IMR-90 (cell line): ENCODE measurements at regions not wholly inside any gene's neighbourhood (a gene's known extent, or its start where the extent isn't known, plus 50 kb on each side); places are given as distances from the start of the nearest gene placed in this dataset.

Source experiments
- ATAC-seq: fragments of 200-7000 bp; cut with Tn5 transposase; 2 replicates; pipeline ENCODE4 v1.9.1; 2020; ENCODE audit warnings: low read depth, mild to moderate bottlenecking, moderate library complexity
- BruUV-seq: library from RNA; stranded (reverse); fragments of 400-500 nt; replicated peaks from 2 replicates; lab custom pipeline; 2021; lab: Mats Ljungman, UMichigan
- CTCF ChIA-PET: fragments of 300-600 bp; formaldehyde crosslinking; extraction: SDS; loops from one replicate; lab custom pipeline; 2021; ENCODE audit warnings: antibody characterized with exemption; lab: Yijun Ruan, JAX
- POLR2A ChIA-PET: fragments of 300-600 bp; sonication (Branson Sonifier 250); formaldehyde crosslinking; loops from one replicate; lab custom pipeline; 2022; ENCODE audit warnings: antibody characterized with exemption; ENCODE audit not compliant: unreplicated experiment; lab: Charles Lee
- DNase-seq: peaks from one replicate; pipeline ENCODE4 v3.0.0; 2013
- H2AFZ ChIP-seq: replicated peaks from 2 replicates; pipeline ENCODE3; 2013; ENCODE audit warnings: low read length, mild to moderate bottlenecking; ENCODE audit not compliant: poor library complexity
- H2AK5ac ChIP-seq: 2 replicates; pipeline ENCODE4 v1.6.1; 2013; ENCODE audit warnings: low read depth, low read length, inconsistent platforms
- H2AK9ac ChIP-seq: replicated peaks from 2 replicates; pipeline ENCODE3; 2013; ENCODE audit warnings: mild to moderate bottlenecking, low read depth, low read length, moderate library complexity; ENCODE audit not compliant: poor library complexity
- H2BK120ac ChIP-seq: 2 replicates; pipeline ENCODE4 v1.6.1; 2013; ENCODE audit warnings: low read depth, low read length, inconsistent platforms
- H2BK15ac ChIP-seq: 3 replicates; pipeline ENCODE4 v1.6.1; 2013; ENCODE audit warnings: low read depth, low read length, inconsistent platforms
- H2BK20ac ChIP-seq: 2 replicates; pipeline ENCODE4 v1.6.1; 2013; ENCODE audit warnings: low read depth, mild to moderate bottlenecking, inconsistent platforms, low read length, moderate library complexity
- H2BK5ac ChIP-seq: 2 replicates; pipeline ENCODE4 v1.6.1; 2013; ENCODE audit warnings: mild to moderate bottlenecking, low read depth, low read length, inconsistent platforms; ENCODE audit not compliant: poor library complexity, severe bottlenecking
- H3K14ac ChIP-seq: replicated peaks from 2 replicates; pipeline ENCODE4 v1.6.1; 2013; ENCODE audit warnings: low read depth, low read length, inconsistent platforms
- H3K18ac ChIP-seq: 2 replicates; pipeline ENCODE4 v1.6.1; 2013; ENCODE audit warnings: low read depth, low read length, control low read depth
- H3K23ac ChIP-seq: 2 replicates; pipeline ENCODE4 v1.6.1; 2013; ENCODE audit warnings: low read depth, low read length, inconsistent platforms
- H3K27ac ChIP-seq: 2 replicates; pipeline ENCODE4 v1.5.1; 2013; ENCODE audit warnings: mild to moderate bottlenecking, control low read depth, low read length; ENCODE audit not compliant: insufficient read depth
- H3K27me3 ChIP-seq: 2 replicates; pipeline ENCODE4 v1.6.1; 2013; ENCODE audit warnings: low read length; ENCODE audit not compliant: control insufficient read depth, insufficient read depth
- H3K36me3 ChIP-seq: 2 replicates; pipeline ENCODE4 v1.6.1; 2013; ENCODE audit warnings: low read length, mixed read lengths; ENCODE audit not compliant: control insufficient read depth, insufficient read depth
- H3K4ac ChIP-seq: 2 replicates; pipeline ENCODE4 v1.6.1; 2013; ENCODE audit warnings: low read depth, low read length, inconsistent platforms
- H3K4me1 ChIP-seq: 2 replicates; pipeline ENCODE4 v1.6.1; 2013; ENCODE audit warnings: low read length, mixed read lengths; ENCODE audit not compliant: control insufficient read depth, insufficient read depth
- H3K4me2 ChIP-seq: 2 replicates; pipeline ENCODE4 v1.6.1; 2013; ENCODE audit warnings: low read depth, mild to moderate bottlenecking, control low read depth, low read length, moderate library complexity
- H3K4me3 ChIP-seq: 2 replicates; pipeline ENCODE4 v1.5.1; 2013; ENCODE audit warnings: low read depth, mild to moderate bottlenecking, control low read depth, low read length, moderate library complexity; ENCODE audit not compliant: insufficient read depth
- H3K56ac ChIP-seq: 2 replicates; pipeline ENCODE4 v1.6.1; 2013; ENCODE audit warnings: low read length, inconsistent platforms; ENCODE audit not compliant: insufficient read depth; ENCODE audit errors: extremely low read depth
- H3K79me1 ChIP-seq, 2 experiments: 2 replicates each; pipeline ENCODE4 v1.6.1; 2013; ENCODE audit warnings: low read length in 2 of 2, inconsistent platforms in 1 of 2, low read depth in 1 of 2
- H3K9ac ChIP-seq: 2 replicates; pipeline ENCODE4 v1.6.1; 2013; ENCODE audit warnings: low read depth, low read length, control low read depth
- H3K9me1 ChIP-seq: 2 replicates; pipeline ENCODE4 v1.6.1; 2013; ENCODE audit warnings: low read length, inconsistent platforms; ENCODE audit not compliant: insufficient read depth
- H3K9me3 ChIP-seq: 2 replicates; pipeline ENCODE4 v1.6.1; 2013; ENCODE audit warnings: low read length; ENCODE audit not compliant: control insufficient read depth, insufficient read depth
- H4K20me1 ChIP-seq: 2 replicates; pipeline ENCODE4 v1.6.1; 2013; ENCODE audit warnings: low read length, inconsistent platforms; ENCODE audit not compliant: insufficient read depth
- H4K5ac ChIP-seq: 2 replicates; pipeline ENCODE4 v1.6.1; 2013; ENCODE audit warnings: mild to moderate bottlenecking, low read depth, low read length, control low read depth
- H4K8ac ChIP-seq, 2 experiments: 2 replicates each; pipeline ENCODE4 v1.6.1; 2013; ENCODE audit warnings: low read depth in 2 of 2, low read length in 2 of 2, control low read depth in 1 of 2, inconsistent platforms in 1 of 2
- H4K91ac ChIP-seq: 2 replicates; pipeline ENCODE4 v1.6.1; 2013; ENCODE audit warnings: low read depth, low read length, inconsistent platforms; ENCODE audit not compliant: insufficient read depth
- BHLHE40 ChIP-seq: fragments of 150-350 bp; IDR thresholded peaks from 2 replicates; pipeline ENCODE4 v1.6.1; 2016; ENCODE audit warnings: mild to moderate bottlenecking, low read depth, low read length
- CTCF ChIP-seq: conservative IDR thresholded peaks from 2 replicates; pipeline ENCODE4 v1.5.1; 2012; ENCODE audit warnings: mild to moderate bottlenecking, low read depth, low read length, improper control_type of control experiment
- WGBS, 2 experiments: methylation state at CpG; one replicate each; pipeline versions ENCODE4 v1.1.5 to v1.1.7; 2013; ENCODE audit warnings: missing lambda C conversion rate in 2 of 2; ENCODE audit not compliant: insufficient read length in 1 of 2; ENCODE audit errors: extremely low coverage in 2 of 2; 5-methylcytosine and 5-hydroxymethylcytosine counted together
- dilution Hi-C: fragments of 300-500 bp; cut with HindIII; formaldehyde crosslinking; loops from one replicate; pipeline ENCODE4 v1.14.3; 2018; ENCODE audit warnings: low sequenced_read_pairs; ENCODE audit not compliant: unreplicated experiment
- in situ Hi-C: fragments of 300-500 bp; cut with MboI; formaldehyde crosslinking; loops from 3 replicates; pipeline ENCODE4 v1.14.3; 2019; ENCODE audit warnings: low sequenced_read_pairs, inconsistent platforms, mixed read lengths
- intact Hi-C: fragments of 100-400 bp; cut with micrococcal nuclease; formaldehyde crosslinking; loops from 2 replicates; pipeline ENCODE4 v1.10.0; 2022

GRCh38 chr5:125186911-125187375 lies 440.5 kb upstream of the ZNF608 start:
- H2BK120ac ChIP-seq = no peak overlapping the region
- no peaks in the 10 kb centered on the region for H4K20me1 ChIP-seq
- no peak overlapping the region for H3K23ac ChIP-seq
- intact Hi-C loops (no loop called here), in situ Hi-C loops (no loop called here), dilution Hi-C loops (no loop called here)
- H2BK5ac ChIP-seq = no peak overlapping the region
- H3K4me1 ChIP-seq = no peaks in the 10 kb centered on the region
- TF ChIP-seq CTCF (no peak), BHLHE40 (no peak)
- no peak overlapping the region for H3K4ac ChIP-seq
- no peak overlapping the region for H3K4me2 ChIP-seq
- CTCF ChIA-PET = interaction anchor here (1.2 kb wide), 1 partner anchor 14 kb away, joined by 3 read pairs; no protein-coding TSS in a partner anchor
- no peaks in the 10 kb centered on the region for H3K36me3 ChIP-seq
- H2BK20ac ChIP-seq = no peak overlapping the region
- no peak overlapping the region for H3K27ac ChIP-seq
- H3K4me3 ChIP-seq = no peak overlapping the region
- no peaks in the 10 kb centered on the region for H3K27me3 ChIP-seq
- H3K14ac ChIP-seq = no peak overlapping the region
- no peak overlapping the region for H3K56ac ChIP-seq
- no peak overlapping the region for H2AK5ac ChIP-seq
- ATAC-seq = no peak
- H3K9ac ChIP-seq = no peak overlapping the region
- no CpG with 5 or more reads among the region's 4 CpGs for WGBS, 2 experiments
- H2AK9ac ChIP-seq = no peak overlapping the region
- DNase-seq = no peak
- H3K79me1 ChIP-seq = no peaks in the 10 kb centered on the region
- H4K91ac ChIP-seq = no peak overlapping the region
- no peak overlapping the region for H4K5ac ChIP-seq
- no peaks in the 10 kb centered on the region for H3K9me3 ChIP-seq
- no peak overlapping the region for H4K8ac ChIP-seq
- POLR2A ChIA-PET = no interaction called here
- H2AFZ ChIP-seq = no peak overlapping the region
- no TSS peak for BruUV-seq
- no peak overlapping the region for H2BK15ac ChIP-seq
- H3K18ac ChIP-seq = no peak overlapping the region
- no peaks in the 10 kb centered on the region for H3K9me1 ChIP-seq
